SK-N-MC (cell line): ENCODE measurements at regions not wholly inside any gene's neighbourhood (a gene's known extent, or its start where the extent isn't known, plus 50 kb on each side); places are given as distances from the start of the nearest gene placed in this dataset.

Source experiments
- EZH2 ChIP-seq: fragments of 200-600 bp; sonication (generic); IDR thresholded peaks from one replicate; pipeline ENCODE4 v1.6.1; 2017; ENCODE audit warnings: antibody characterized with exemption
- POLR2AphosphoS5 ChIP-seq: IDR thresholded peaks from 2 replicates; pipeline ENCODE4 v1.6.1; 2012; ENCODE audit warnings: mild to moderate bottlenecking, low read depth, low read length, borderline replicate concordance

DNA sequence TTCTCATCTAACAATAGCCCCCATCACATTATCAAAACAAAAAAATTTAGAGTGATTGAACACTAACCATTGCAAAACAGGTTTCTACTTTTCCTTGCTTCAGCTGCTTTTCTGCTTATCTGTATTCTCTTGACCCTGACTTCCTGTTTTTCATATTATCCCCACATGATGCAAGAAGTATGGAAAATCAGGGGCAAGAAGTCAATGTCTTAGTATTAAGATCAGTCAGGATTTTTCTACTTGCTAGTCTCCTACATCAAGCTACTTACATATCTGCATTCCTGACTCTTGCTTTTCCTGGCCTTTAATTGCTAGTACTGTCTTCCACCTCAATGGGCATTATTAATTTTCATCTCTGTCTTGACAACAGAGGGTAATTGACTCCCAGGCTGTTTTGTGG lies 300.2 kb downstream of the OTOL1 start:
- no peak for TF ChIP-seq POLR2AphosphoS5
- TF ChIP-seq EZH2, result no peak
